DMS79 (cell line): ENCODE measurements at regions not wholly inside any gene's neighbourhood (a gene's known extent, or its start where the extent isn't known, plus 50 kb on each side); places are given as distances from the start of the nearest gene placed in this dataset.
"Not testable (repeated sequence)": the region's sequence is repeated elsewhere in the genome, so short reads cannot be mapped to it uniquely, and the experiment has no call there.

ENCODE experiments used
- DNase-seq: peaks from one replicate; lab custom pipeline; 2025; lab: John Stamatoyannopoulos, UW

- no peak for DNase-seq
These were observed 208.3 kb upstream of the NCAM2 start for GRCh38 chr21:20789729-20790500.

- DNase-seq: no peak
These were observed 198.1 kb upstream of the NCAM2 start for GRCh38 chr21:20800106-20800505.

- no peak for DNase-seq
These were observed 196.0 kb upstream of the NCAM2 start for GRCh38 chr21:20802201-20802600.

- no peak for DNase-seq
These were observed 195.5 kb upstream of the NCAM2 start for GRCh38 chr21:20802631-20803260.

GRCh38 chr21:20811702-20812101 is 186.5 kb upstream of the NCAM2 start:
- no peak for DNase-seq

GRCh38 chr21:20814090-20814489 is 184.1 kb upstream of the NCAM2 start:
- DNase-seq: no peak

- no peak for DNase-seq
These were observed 175.5 kb upstream of the NCAM2 start for GRCh38 chr21:20822666-20823065.

GRCh38 chr21:20852866-20853265 is 145.3 kb upstream of the NCAM2 start:
- DNase-seq: no peak

GRCh38 chr21:20856926-20857325 is 141.3 kb upstream of the NCAM2 start:
- DNase-seq: no peak

- DNase-seq: no peak
These were observed 124.0 kb upstream of the NCAM2 start for GRCh38 chr21:20874202-20874601.

GRCh38 chr21:20875742-20876141 is 122.5 kb upstream of the NCAM2 start:
- no peak for DNase-seq

- DNase-seq: no peak
These were observed 120.2 kb upstream of the NCAM2 start for GRCh38 chr21:20877976-20878375.

- no peak for DNase-seq
These were observed 115.5 kb upstream of the NCAM2 start for GRCh38 chr21:20882462-20883407.

- DNase-seq: no peak
These were observed 114.8 kb upstream of the NCAM2 start for GRCh38 chr21:20883408-20883800.

- DNase-seq: no peak
These were observed 95.7 kb upstream of the NCAM2 start for GRCh38 chr21:20902511-20902910.

- DNase-seq: no peak
These were observed 95.2 kb upstream of the NCAM2 start for GRCh38 chr21:20902998-20903397.

- DNase-seq: not testable (repeated sequence)
These were observed 70.7 kb upstream of the NCAM2 start for GRCh38 chr21:20927555-20927954.

GRCh38 chr21:20942523-20942922 is 55.7 kb upstream of the NCAM2 start:
- DNase-seq: no peak

- no peak for DNase-seq
These were observed 54.6 kb upstream of the NCAM2 start for GRCh38 chr21:20943561-20943997.

- DNase-seq: no peak
These were observed 54.1 kb upstream of the NCAM2 start for GRCh38 chr21:20944139-20944538.

- DNase-seq: no peak
These were observed 51.5 kb upstream of the NCAM2 start for GRCh38 chr21:20946701-20947100.
